Esophagus muscularis mucosa (tissue), 4 donors: ENCODE measurements at regions not wholly inside any gene's neighbourhood (a gene's known extent, or its start where the extent isn't known, plus 50 kb on each side); places are given as distances from the start of the nearest gene placed in this dataset.
A peak's percentile ranks its signal among the peaks of the same experiment; 100 is the strongest.

ENCODE experiments used
- DNase-seq: peaks from one replicate; pipeline ENCODE4 v3.0.0-alpha.2; 2017; ENCODE audit errors: extremely low spot score
- H3K27ac ChIP-seq, 4 donors: fragments of 200-600 bp; sonication (generic); replicated peaks in 1 of 4; 1 replicate in 3 of 4; 2 replicates in 1 of 4; pipeline ENCODE4 v1.5.1; 2016 to 2019; ENCODE audit warnings: mild to moderate bottlenecking in 1 of 4
- H3K27me3 ChIP-seq, 4 donors: fragments of 200-600 bp; sonication (generic); one replicate each; pipeline versions ENCODE4 v1.5.1 to v1.6.0; 2016 to 2019
- H3K36me3 ChIP-seq, 4 donors: fragments of 200-600 bp; sonication (generic); one replicate each; pipeline ENCODE4 v1.5.1; 2016 to 2019
- H3K4me1 ChIP-seq, 4 donors: fragments of 200-600 bp; sonication (generic); one replicate each; pipeline ENCODE4 v1.5.1; 2016 to 2019
- H3K4me3 ChIP-seq, 4 donors: fragments of 200-600 bp; sonication (generic); 1 replicate in 2 of 4; 2 replicates in 2 of 4; pipeline ENCODE4 v1.5.1; 2016 to 2019; ENCODE audit warnings: mild to moderate bottlenecking in 4 of 4, moderate library complexity in 1 of 4
- H3K9me3 ChIP-seq, 4 donors: fragments of 200-600 bp; sonication (generic); 1 replicate in 3 of 4; 2 replicates in 1 of 4; pipeline ENCODE4 v1.5.1; 2016 to 2019
- EP300 ChIP-seq: sonication (generic); formaldehyde crosslinking; IDR thresholded peaks from one replicate; pipeline ENCODE4 v1.6.1; 2017; ENCODE audit warnings: antibody characterized with exemption
- POLR2A ChIP-seq: fragments of 450-650 bp; IDR thresholded peaks from one replicate; pipeline ENCODE4 v1.6.1; 2017; ENCODE audit warnings: antibody characterized with exemption, moderate library complexity, mild to moderate bottlenecking, low read depth
- POLR2AphosphoS5 ChIP-seq, 2 donors: sonication (generic); formaldehyde crosslinking; IDR thresholded peaks; one replicate each; pipeline ENCODE4 v1.6.1; 2017; ENCODE audit warnings: antibody characterized with exemption in 2 of 2
- WGBS: methylation state at CpG from one replicate; pipeline ENCODE4 v1.1.5; 2018; 5-methylcytosine and 5-hydroxymethylcytosine counted together
- intact Hi-C: fragments of 100-400 bp; cut with DNase I; formaldehyde crosslinking; loops from one replicate; pipeline ENCODE4 v1.15.1; 2023
- TF ChIP-seq, protein P1 (sequence below), 3 experiments: fragments of 200-600 bp in 2 of 3; fragments of 450-650 bp in 1 of 3; sonication (generic) in 2 of 3; IDR thresholded peaks; one replicate each; pipeline ENCODE4 v1.5.1; 2017 to 2019; ENCODE audit warnings: antibody characterized with exemption in 3 of 3, mild to moderate bottlenecking in 2 of 3, moderate library complexity in 1 of 3

DNA sequence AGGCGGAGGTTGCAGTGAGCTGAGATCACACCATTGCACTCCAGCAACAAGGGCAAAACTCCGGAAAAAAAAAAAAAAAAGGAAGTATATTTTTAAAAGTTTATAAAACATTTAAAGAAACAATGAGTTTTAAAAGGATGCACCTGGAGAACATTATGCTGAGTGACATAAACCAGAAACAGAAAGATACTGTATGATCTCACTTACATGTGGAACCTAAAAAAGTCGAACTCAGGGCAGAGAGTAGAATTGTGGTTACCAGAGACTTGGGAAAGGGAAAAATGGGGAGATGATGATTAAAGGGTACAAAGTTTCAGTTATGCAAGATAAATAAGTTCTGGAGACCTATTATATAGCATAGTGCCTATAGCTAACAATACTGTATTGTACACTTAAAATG is 52.8 kb upstream of the RTN4 start:
- H3K4me1 ChIP-seq, result peaks cover 16 to 71% (median 62%) of the 10 kb centered on the region in 4 donors
- no peaks in the 10 kb centered on the region for H3K9me3 ChIP-seq
- no peaks in the 10 kb centered on the region for H3K27me3 ChIP-seq
- H3K27ac ChIP-seq, result peak overlapping the region; percentile 72 to 86 (median 83)
- H3K4me3 ChIP-seq, result no peak overlapping the region
- 45% methylated on average over 3 of the region's 3 CpGs for WGBS
- TF ChIP-seq POLR2AphosphoS5 (IDR thresholded peaks at IDR 0.05) (no peak), POLR2A (no peak), EP300 (no peak)
- TF ChIP-seq, protein P1, sequence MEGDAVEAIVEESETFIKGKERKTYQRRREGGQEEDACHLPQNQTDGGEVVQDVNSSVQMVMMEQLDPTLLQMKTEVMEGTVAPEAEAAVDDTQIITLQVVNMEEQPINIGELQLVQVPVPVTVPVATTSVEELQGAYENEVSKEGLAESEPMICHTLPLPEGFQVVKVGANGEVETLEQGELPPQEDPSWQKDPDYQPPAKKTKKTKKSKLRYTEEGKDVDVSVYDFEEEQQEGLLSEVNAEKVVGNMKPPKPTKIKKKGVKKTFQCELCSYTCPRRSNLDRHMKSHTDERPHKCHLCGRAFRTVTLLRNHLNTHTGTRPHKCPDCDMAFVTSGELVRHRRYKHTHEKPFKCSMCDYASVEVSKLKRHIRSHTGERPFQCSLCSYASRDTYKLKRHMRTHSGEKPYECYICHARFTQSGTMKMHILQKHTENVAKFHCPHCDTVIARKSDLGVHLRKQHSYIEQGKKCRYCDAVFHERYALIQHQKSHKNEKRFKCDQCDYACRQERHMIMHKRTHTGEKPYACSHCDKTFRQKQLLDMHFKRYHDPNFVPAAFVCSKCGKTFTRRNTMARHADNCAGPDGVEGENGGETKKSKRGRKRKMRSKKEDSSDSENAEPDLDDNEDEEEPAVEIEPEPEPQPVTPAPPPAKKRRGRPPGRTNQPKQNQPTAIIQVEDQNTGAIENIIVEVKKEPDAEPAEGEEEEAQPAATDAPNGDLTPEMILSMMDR (IDR thresholded peaks at IDR 0.05), result no peak
- no peak for DNase-seq
- intact Hi-C loops, result no loop called here
- no peaks in the 10 kb centered on the region for H3K36me3 ChIP-seq

DNA sequence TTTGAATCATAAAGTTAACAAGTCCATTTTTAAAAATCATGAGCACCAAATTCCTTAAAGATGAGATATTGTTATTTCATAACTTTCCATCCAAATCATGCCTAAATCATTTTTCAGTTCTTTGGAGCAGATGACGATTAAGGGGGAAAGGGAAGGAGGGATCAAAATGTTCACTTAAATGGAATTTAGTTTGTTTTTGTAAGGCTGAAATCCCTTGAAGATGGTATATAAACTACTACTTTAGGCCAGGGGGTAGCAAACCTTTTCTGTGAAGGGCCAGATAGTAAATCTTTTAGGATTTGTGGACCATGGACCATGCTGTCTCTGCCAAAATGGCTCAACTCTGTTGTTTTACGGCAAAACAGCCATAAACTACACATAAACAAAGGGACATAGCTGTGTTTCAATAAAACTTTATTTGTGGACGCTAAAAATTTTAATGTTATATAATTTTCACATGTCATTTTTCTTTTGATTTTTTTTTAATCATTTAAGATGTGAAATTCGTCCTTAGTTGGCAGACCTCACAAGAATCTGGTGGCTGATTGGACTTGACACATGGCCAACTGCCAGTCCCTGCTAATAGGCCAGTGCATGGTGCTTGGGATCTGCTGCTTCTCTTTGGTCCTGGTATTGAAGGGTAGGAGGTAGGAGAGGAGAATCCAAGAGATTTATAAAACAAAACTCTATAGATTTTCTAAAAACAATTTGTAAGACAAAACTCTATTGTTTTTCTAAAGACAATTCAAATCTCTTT is 52.0 kb upstream of the RTN4 start:
- DNase-seq, result no peak
- whole genome bisulfite sequencing, result 53% methylated on average over 4 of the region's 4 CpGs
- TF ChIP-seq POLR2AphosphoS5 (IDR thresholded peaks at IDR 0.05) (peak in 1 of 2 donors; percentile 35), POLR2A (no peak), EP300 (no peak)
- TF ChIP-seq, protein P1 (IDR thresholded peaks at IDR 0.05), result no peak
- H3K27ac ChIP-seq, result peak overlapping the region; percentile 72 to 86 (median 83)
- H3K27me3 ChIP-seq, result no peaks in the 10 kb centered on the region
- no peaks in the 10 kb centered on the region for H3K9me3 ChIP-seq
- peaks cover 24 to 71% (median 62%) of the 10 kb centered on the region in 4 donors for H3K4me1 ChIP-seq
- H3K36me3 ChIP-seq, result no peaks in the 10 kb centered on the region
- intact Hi-C loops, result no loop called here
- H3K4me3 ChIP-seq, result no peak overlapping the region

DNA sequence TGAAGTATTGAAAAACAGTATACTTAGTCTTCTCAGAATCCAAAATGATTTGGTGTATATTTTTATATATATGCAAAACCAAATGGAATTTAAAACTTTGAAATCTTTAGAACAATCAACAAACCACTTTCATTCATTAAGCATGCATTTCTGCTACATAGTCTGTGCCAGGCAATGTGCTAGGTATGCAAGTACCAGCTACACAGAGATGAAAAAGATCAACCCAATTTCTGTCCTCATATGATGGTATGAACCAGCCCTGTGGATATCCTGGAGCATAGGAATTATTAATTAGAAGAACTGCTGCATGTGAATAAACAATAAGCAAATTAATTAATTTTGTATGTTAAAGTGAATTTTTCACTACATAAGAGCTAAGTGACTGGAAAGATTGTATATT is 51.2 kb upstream of the RTN4 start:
- Histone ChIP-seq H3K4me1 (peaks cover 32 to 71% (median 64%) of the 10 kb centered on the region in 4 donors), H3K27me3 (no peaks in the 10 kb centered on the region), H3K36me3 (no peaks in the 10 kb centered on the region), H3K9me3 (no peaks in the 10 kb centered on the region), H3K4me3 (no peak overlapping the region), H3K27ac (peak overlapping the region; percentile 72 to 86 (median 83))
- no peak for DNase-seq
- intact Hi-C loops, result no loop called here
- TF ChIP-seq POLR2AphosphoS5 (IDR thresholded peaks at IDR 0.05) (no peak), POLR2A (no peak), EP300 (no peak)
- TF ChIP-seq, protein P1 (IDR thresholded peaks at IDR 0.05), result no peak

DNA sequence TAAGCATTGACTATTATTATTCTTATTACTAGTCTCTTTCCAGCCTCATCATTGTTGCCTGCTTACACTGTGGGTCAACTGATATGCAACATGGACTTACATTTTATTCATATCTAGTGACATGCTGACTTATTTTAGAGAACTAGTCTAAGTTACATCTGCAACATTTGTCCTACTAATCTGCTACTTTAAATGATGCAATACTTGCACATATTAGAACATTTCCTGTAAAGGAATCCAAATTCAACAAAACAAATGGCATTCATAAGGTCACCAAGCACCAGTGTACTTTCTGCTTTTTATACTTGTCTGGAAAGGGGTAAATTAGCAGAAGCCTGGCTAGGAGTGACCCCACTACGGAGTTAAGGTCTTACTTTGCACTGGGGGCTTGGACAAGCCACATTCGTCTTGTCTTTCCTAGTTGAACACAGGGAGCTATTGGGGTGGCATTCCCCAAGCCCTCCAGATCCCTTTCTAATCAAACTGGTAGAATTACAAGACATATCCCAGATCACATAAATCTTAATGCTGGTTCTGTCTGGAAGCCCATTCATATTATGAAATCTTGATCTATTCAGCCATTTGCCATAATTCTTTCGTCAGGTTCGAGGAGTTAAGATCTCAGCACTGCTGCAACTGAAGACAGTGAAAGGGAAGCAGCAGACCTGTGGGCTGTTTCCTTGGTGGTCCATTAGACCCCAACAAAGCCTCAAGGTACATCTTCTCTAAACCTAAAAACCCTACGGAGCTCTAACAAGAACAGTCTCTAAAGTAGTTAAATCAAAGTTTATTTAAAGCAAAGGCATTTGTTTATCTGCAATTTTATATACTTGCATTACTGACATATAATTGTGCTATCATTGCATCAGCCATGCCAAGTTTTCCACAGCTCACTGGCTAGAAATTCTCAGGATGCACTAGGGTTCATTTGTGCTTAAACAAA is 49.9 kb upstream of the RTN4 start:
- Histone ChIP-seq H3K27ac (peak overlapping the region; percentile 72 to 86 (median 83)), H3K4me3 (peak overlapping the region in 3 of 4 donors; percentile 14 to 21 (median 19)), H3K27me3 (no peaks in the 10 kb centered on the region), H3K4me1 (peaks cover 36 to 77% (median 71%) of the 10 kb centered on the region in 4 donors), H3K36me3 (no peaks in the 10 kb centered on the region), H3K9me3 (no peaks in the 10 kb centered on the region)
- intact Hi-C loops, result loop anchor here (5.0 kb wide), 1 partner anchor 48 kb away; the partner anchor contains the start of gene RTN4
- peak in 1 of 2 donors; percentile 58 for TF ChIP-seq POLR2AphosphoS5 (IDR thresholded peaks at IDR 0.05)
- TF ChIP-seq, protein P1 (IDR thresholded peaks at IDR 0.05), result no peak
- WGBS, result 41% methylated on average over 5 of the region's 5 CpGs
- DNase-seq, result peak; percentile 84
